Activated gamma-delta T cell treated with anti-CD3 and anti-CD28 coated beads, Interleukin-2, amount 50 U/mL, for 16 hours (primary cell): ENCODE measurements at regions not wholly inside any gene's neighbourhood (a gene's known extent, or its start where the extent isn't known, plus 50 kb on each side); places are given as distances from the start of the nearest gene placed in this dataset.

Experiments used
- DNase-seq: peaks from one replicate; pipeline ENCODE4 v3.0.0-alpha.2; 2020; ENCODE audit warnings: low read depth

GRCh38 chr2:16152071-16152927 lies 211.9 kb downstream of the MYCN start:
- DNase-seq, result no peak

- no peak for DNase-seq
These were observed 211.3 kb downstream of the MYCN start for GRCh38 chr2:16151651-16152050.

- DNase-seq, result no peak
These were observed 210.9 kb downstream of the MYCN start for GRCh38 chr2:16151281-16151570.

- DNase-seq, result no peak
These were observed 210.3 kb downstream of the MYCN start for GRCh38 chr2:16150456-16151280.

GRCh38 chr2:16149349-16150243 lies 209.2 kb downstream of the MYCN start:
- DNase-seq, result no peak

GRCh38 chr2:16148632-16149348 lies 208.4 kb downstream of the MYCN start:
- no peak for DNase-seq

- DNase-seq, result no peak
These were observed 202.3 kb downstream of the MYCN start for GRCh38 chr2:16142383-16143361.

GRCh38 chr2:16141641-16141921 lies 201.2 kb downstream of the MYCN start:
- DNase-seq, result no peak

GRCh38 chr2:16140771-16141640 lies 200.7 kb downstream of the MYCN start:
- no peak for DNase-seq

GRCh38 chr2:16139663-16140615 lies 199.6 kb downstream of the MYCN start:
- no peak for DNase-seq

GRCh38 chr2:16138811-16139662 lies 198.7 kb downstream of the MYCN start:
- no peak for DNase-seq

- no peak for DNase-seq
These were observed 196.9 kb downstream of the MYCN start for GRCh38 chr2:16137080-16137755.

- no peak for DNase-seq
These were observed 196.2 kb downstream of the MYCN start for GRCh38 chr2:16136461-16137035.

- DNase-seq, result no peak
These were observed 195.6 kb downstream of the MYCN start for GRCh38 chr2:16135913-16136310.

- no peak for DNase-seq
These were observed 195.0 kb downstream of the MYCN start for GRCh38 chr2:16135196-16135912.
